GM12878 (cell line): ENCODE measurements at regions not wholly inside any gene's neighbourhood (a gene's known extent, or its start where the extent isn't known, plus 50 kb on each side); places are given as distances from the start of the nearest gene placed in this dataset.

Source experiments
- ATAC-seq: fragments of 200-7000 bp; cut with Tn5 transposase; 3 replicates; pipeline ENCODE4 v1.9.1; 2020; ENCODE audit warnings: mild to moderate bottlenecking, moderate library complexity
- BruUV-seq: library from RNA; stranded (reverse); fragments of 400-500 nt; replicated peaks from 2 replicates; lab custom pipeline; 2021; lab: Mats Ljungman, UMichigan
- CTCF ChIA-PET: fragments of 300-600 bp; sonication (Branson Sonifier 250); formaldehyde crosslinking; extraction: SDS; loops from one replicate; lab custom pipeline; 2021; ENCODE audit warnings: inconsistent platforms; lab: Yijun Ruan, JAX
- POLR2A ChIA-PET: fragments of 350-600 bp; formaldehyde crosslinking; extraction: SDS; loops from one replicate; lab custom pipeline; 2021; ENCODE audit warnings: inconsistent platforms; lab: Charles Lee
- RAD21 ChIA-PET: fragments of 300-600 bp; sonication (Branson Sonifier 250); formaldehyde crosslinking; loops from one replicate; lab custom pipeline; 2023; ENCODE audit warnings: antibody characterized with exemption; ENCODE audit not compliant: unreplicated experiment; lab: Charles Lee
- SMC1A ChIA-PET: fragments of 300-600 bp; sonication (Branson Sonifier 250); formaldehyde crosslinking; loops from one replicate; lab custom pipeline; 2023; ENCODE audit not compliant: unreplicated experiment, uncharacterized antibody; lab: Charles Lee
- DNase-seq: peaks from one replicate; pipeline ENCODE4 v3.0.0-alpha.2; 2011; ENCODE audit warnings: low read depth, low spot score
- FAIRE-seq: peaks from 3 replicates; lab custom pipeline; 2011; peaks lifted over from hg19 to GRCh38; lab: Jason Lieb, UNC
- H2AFZ ChIP-seq: 2 replicates; pipeline ENCODE4 v1.6.0; 2011; ENCODE audit warnings: low read depth, low read length, control low read depth; ENCODE audit not compliant: control insufficient read depth
- H3K27ac ChIP-seq: 2 replicates; pipeline ENCODE4 v1.5.1; 2011; ENCODE audit warnings: control low read depth; ENCODE audit not compliant: control insufficient read depth, insufficient read depth
- H3K27me3 ChIP-seq, 2 experiments: replicated peaks in 1 of 2; 2 replicates each; pipeline versions ENCODE4 v1.6.0 to v1.6.1; 2011; ENCODE audit warnings: low read length in 1 of 2; ENCODE audit not compliant: control insufficient read depth in 2 of 2, insufficient read depth in 2 of 2
- H3K36me3 ChIP-seq, 2 experiments: 2 replicates each; pipeline ENCODE4 v1.5.1; 2011; ENCODE audit warnings: low read length in 1 of 2; ENCODE audit not compliant: control insufficient read depth in 2 of 2, insufficient read depth in 2 of 2
- H3K4me1 ChIP-seq: 2 replicates; pipeline ENCODE4 v1.6.1; 2011; ENCODE audit warnings: mild to moderate bottlenecking, low read length, moderate library complexity, mixed read lengths; ENCODE audit not compliant: control insufficient read depth, insufficient read depth
- H3K4me2 ChIP-seq: 2 replicates; pipeline ENCODE4 v1.6.0; 2011; ENCODE audit warnings: control low read depth; ENCODE audit not compliant: control insufficient read depth, insufficient read depth
- H3K4me3 ChIP-seq: fragments of 200-600 bp; sonication (generic); 2 replicates; pipeline ENCODE4 v1.5.1; 2016
- H3K79me2 ChIP-seq: 2 replicates; pipeline ENCODE4 v1.6.0; 2011; ENCODE audit warnings: low read length; ENCODE audit not compliant: control insufficient read depth, insufficient read depth
- H3K9ac ChIP-seq: 2 replicates; pipeline ENCODE4 v1.8.0; 2011; ENCODE audit warnings: low read length, control low read depth, mixed read lengths; ENCODE audit not compliant: control insufficient read depth, insufficient read depth
- H3K9me3 ChIP-seq: replicated peaks from 3 replicates; pipeline ENCODE4 v1.5.1; 2011; ENCODE audit warnings: mild to moderate bottlenecking, low read length; ENCODE audit not compliant: control insufficient read depth, insufficient read depth
- H4K20me1 ChIP-seq: 2 replicates; pipeline ENCODE4 v1.6.0; 2011; ENCODE audit not compliant: control insufficient read depth, insufficient read depth
- BHLHE40 ChIP-seq, 2 experiments: fragments of 450-650 bp in 1 of 2; IDR thresholded peaks; 2 replicates each; pipeline ENCODE4 v1.6.1; 2011 to 2017; ENCODE audit warnings: low read depth in 2 of 2, borderline replicate concordance in 1 of 2, improper control_type of control experiment in 1 of 2, low read length in 1 of 2, mild to moderate bottlenecking in 1 of 2
- CBX5 ChIP-seq: sonication (generic); IDR thresholded peaks from 2 replicates; pipeline ENCODE4 v1.6.1; 2016; ENCODE audit warnings: low read depth, moderate library complexity, mild to moderate bottlenecking, inconsistent platforms
- CHD2 ChIP-seq: IDR thresholded peaks from 2 replicates; pipeline ENCODE4 v1.6.1; 2011; ENCODE audit warnings: low read depth, low read length, improper control_type of control experiment, borderline replicate concordance
- FOXK2 ChIP-seq: fragments of 450-650 bp; IDR thresholded peaks from 2 replicates; pipeline ENCODE4 v1.6.1; 2017; ENCODE audit warnings: mild to moderate bottlenecking, moderate library complexity
- POLR2AphosphoS2 ChIP-seq: IDR thresholded peaks from 2 replicates; pipeline ENCODE4 v1.6.1; 2011; ENCODE audit warnings: low read depth, mild to moderate bottlenecking, low read length, improper control_type of control experiment, moderate library complexity
- RAD21 ChIP-seq: IDR thresholded peaks from 2 replicates; pipeline ENCODE4 v1.6.1; 2011; ENCODE audit warnings: mild to moderate bottlenecking, low read depth, low read length, moderate library complexity; ENCODE audit not compliant: insufficient read depth
- REST ChIP-seq: IDR thresholded peaks from 2 replicates; pipeline ENCODE4 v1.6.1; 2012; ENCODE audit warnings: mild to moderate bottlenecking, low read depth, low read length
- SMARCA5 ChIP-seq: fragments of 450-650 bp; IDR thresholded peaks from 2 replicates; pipeline ENCODE4 v1.6.1; 2017; ENCODE audit warnings: mild to moderate bottlenecking
- SREBF1 ChIP-seq: IDR thresholded peaks from 2 replicates; pipeline ENCODE4 v1.6.1; 2012; ENCODE audit warnings: mild to moderate bottlenecking, low read length
- SREBF2 ChIP-seq: IDR thresholded peaks from 2 replicates; pipeline ENCODE4 v1.6.1; 2012; ENCODE audit warnings: mild to moderate bottlenecking, low read length
- SUZ12 ChIP-seq: fragments of 200-600 bp; sonication (generic); IDR thresholded peaks from one replicate; pipeline ENCODE4 v1.6.1; 2018; ENCODE audit warnings: antibody characterized with exemption, mild to moderate bottlenecking; ENCODE audit not compliant: unreplicated experiment
- WGBS: methylation state at CpG from one replicate; pipeline ENCODE4 v1.1.6; 2016; ENCODE audit warnings: low lambda C conversion rate; ENCODE audit not compliant: insufficient replicate concordance, insufficient coverage; ENCODE audit errors: missing lambda C conversion rate; 5-methylcytosine and 5-hydroxymethylcytosine counted together
- in situ Hi-C: fragments of 300-500 bp; cut with MboI; formaldehyde crosslinking; loops from 9 replicates; pipeline ENCODE4 v1.14.3; 2018; ENCODE audit warnings: mixed read lengths
- intact Hi-C: fragments of 100-400 bp; cut with micrococcal nuclease; formaldehyde crosslinking; loops from one replicate; pipeline ENCODE4 v1.14.2; 2022; ENCODE audit not compliant: unreplicated experiment

- TF ChIP-seq REST, result no peak
- TF ChIP-seq SUZ12, result no peak
- no peak for TF ChIP-seq FOXK2
- TF ChIP-seq, all 136 proteins: peak for 0
Observed at GRCh38 chr18:11251891-11252270, 102.5 kb upstream of the PIEZO2 start (continued).

GRCh38 chr18:11251229-11251890, 102.0 kb upstream of the PIEZO2 start:
- H4K20me1 ChIP-seq, result no peaks in the 10 kb centered on the region
- H3K4me3 ChIP-seq, result no peak overlapping the region
- FAIRE-seq (no peak), DNase-seq (no peak), ATAC-seq (no peak)
- no peak overlapping the region for H3K9ac ChIP-seq
- no peaks in the 10 kb centered on the region for H3K79me2 ChIP-seq
- no peak overlapping the region for H2AFZ ChIP-seq
- no peaks in the 10 kb centered on the region for H3K36me3 ChIP-seq
- no peaks in the 10 kb centered on the region for H3K4me1 ChIP-seq
- no peaks in the 10 kb centered on the region; a peak in 1 of 4 replicates for H3K27me3 ChIP-seq
- POLR2A ChIA-PET, result no interaction called here
- 0% methylated on average over 2 of the region's 2 CpGs for WGBS
- RAD21 ChIA-PET, result no interaction called here
- no peaks in the 10 kb centered on the region; the same call in 2 of the 3 replicates for H3K9me3 ChIP-seq
- intact Hi-C loops (no loop called here), in situ Hi-C loops (no loop called here)
- no TSS peak for BruUV-seq
- SMC1A ChIA-PET, result no interaction called here
- CTCF ChIA-PET, result no interaction called here
- TF ChIP-seq CHD2 (no peak), SMARCA5 (no peak), CBX5 (no peak), POLR2AphosphoS2 (no peak), RAD21 (no peak), SREBF1 (no peak), SUZ12 (no peak), BHLHE40 (IDR thresholded peaks at IDR 0.05; ENCODE audit: borderline replicate concordance in 1 of 2, low read depth in 2 of 2, low read length in 1 of 2) (no peak), SREBF2 (no peak)
- no peak overlapping the region for H3K27ac ChIP-seq
- H3K4me2 ChIP-seq, result no peak overlapping the region
